SK-N-SH (cell line): ENCODE measurements at regions not wholly inside any gene's neighbourhood (a gene's known extent, or its start where the extent isn't known, plus 50 kb on each side); places are given as distances from the start of the nearest gene placed in this dataset.

Experiments
- CTCF ChIA-PET: fragments of 300-600, 350-600 bp; formaldehyde crosslinking; extraction: SDS; loops from one replicate; lab custom pipeline; 2021; lab: Yijun Ruan, JAX
- POLR2A ChIA-PET: fragments of 350-600 bp; sonication (Branson Sonifier 250); formaldehyde crosslinking; extraction: SDS; loops from one replicate; lab custom pipeline; 2020; ENCODE audit warnings: antibody characterized with exemption, inconsistent platforms; lab: Yijun Ruan, JAX
- DNase-seq: peaks from one replicate; pipeline ENCODE4 v3.0.0; 2012
- H2AFZ ChIP-seq: fragments of 200-600 bp; sonication (generic); 2 replicates; pipeline ENCODE4 v1.8.1; 2016; ENCODE audit warnings: antibody characterized with exemption, mild to moderate bottlenecking, low read depth
- H3F3A ChIP-seq: fragments of 200-600 bp; sonication (generic); replicated peaks from 2 replicates; pipeline ENCODE3; 2016; ENCODE audit warnings: antibody characterized with exemption, mild to moderate bottlenecking; ENCODE audit not compliant: insufficient read depth
- H3K27ac ChIP-seq, 2 experiments: fragments of 200-500 bp in 1 of 2; fragments of 200-600 bp in 1 of 2; sonication (Bioruptor generic) in 1 of 2; sonication (generic), shearing (Covaris generic) in 1 of 2; 2 replicates each; pipeline versions ENCODE4 v1.5.1 to v1.6.1; 2014 to 2016; ENCODE audit warnings: low read depth in 2 of 2, inconsistent platforms in 1 of 2, low read length in 1 of 2, mild to moderate bottlenecking in 1 of 2, mixed read lengths in 1 of 2
- H3K27me3 ChIP-seq: fragments of 200-600 bp; sonication (generic), shearing (Covaris generic); 2 replicates; pipeline ENCODE4 v1.6.1; 2016; ENCODE audit warnings: mixed run types; ENCODE audit not compliant: insufficient read depth
- H3K36me3 ChIP-seq, 2 experiments: fragments of 200-500 bp in 1 of 2; fragments of 200-600 bp in 1 of 2; sonication (Bioruptor generic) in 1 of 2; sonication (generic) in 1 of 2; replicated peaks in 1 of 2; 2 replicates each; pipeline versions ENCODE3 to v1.5.1; 2014 to 2016; ENCODE audit warnings: low read length in 1 of 2, mild to moderate bottlenecking in 1 of 2; ENCODE audit not compliant: insufficient read depth in 2 of 2, control insufficient read depth in 1 of 2
- H3K4me1 ChIP-seq, 2 experiments: fragments of 200-500 bp in 1 of 2; fragments of 200-600 bp in 1 of 2; sonication (Bioruptor generic) in 1 of 2; sonication (generic), shearing (Covaris generic) in 1 of 2; 2 replicates each; pipeline versions ENCODE4 v1.5.1 to v1.6.1; 2014 to 2016; ENCODE audit warnings: low read depth in 1 of 2, low read length in 1 of 2, mixed run types in 1 of 2; ENCODE audit not compliant: insufficient read depth in 2 of 2, control insufficient read depth in 1 of 2
- H3K4me2 ChIP-seq: fragments of 200-600 bp; sonication (generic), shearing (Covaris generic); 2 replicates; pipeline ENCODE4 v1.6.1; 2017; ENCODE audit warnings: mixed run types
- H3K4me3 ChIP-seq, 2 experiments: fragments of 200-500 bp in 1 of 2; fragments of 200-600 bp in 1 of 2; sonication (Bioruptor generic) in 1 of 2; sonication (generic), shearing (Covaris generic) in 1 of 2; 2 replicates each; pipeline versions ENCODE4 v1.5.1 to v1.8.1; 2014 to 2016; ENCODE audit warnings: low read depth in 2 of 2, inconsistent platforms in 1 of 2, low read length in 1 of 2, mild to moderate bottlenecking in 1 of 2, mixed read lengths in 1 of 2, moderate library complexity in 1 of 2
- H3K79me2 ChIP-seq: fragments of 200-600 bp; sonication (generic); 2 replicates; pipeline ENCODE4 v1.8.1; 2017; ENCODE audit warnings: mild to moderate bottlenecking; ENCODE audit not compliant: insufficient read depth
- H3K9ac ChIP-seq: fragments of 200-600 bp; sonication (generic); 2 replicates; pipeline ENCODE4 v1.6.1; 2017; ENCODE audit warnings: mixed run types
- H3K9me2 ChIP-seq: fragments of 200-600 bp; sonication (generic); 2 replicates; pipeline ENCODE4 v1.6.1; 2017; ENCODE audit warnings: mixed run types
- H3K9me3 ChIP-seq: fragments of 200-600 bp; sonication (generic); 2 replicates; pipeline ENCODE4 v1.6.1; 2017; ENCODE audit warnings: mixed run types, mild to moderate bottlenecking, moderate library complexity
- H4K20me1 ChIP-seq: fragments of 200-600 bp; sonication (generic); 2 replicates; pipeline ENCODE4 v1.6.1; 2017; ENCODE audit warnings: mild to moderate bottlenecking, mixed run types; ENCODE audit not compliant: insufficient read depth
- CHD2 ChIP-seq: fragments of 150-350 bp; IDR thresholded peaks from 2 replicates; pipeline ENCODE4 v1.6.1; 2018; ENCODE audit warnings: low read length; ENCODE audit not compliant: partially characterized antibody
- ELF1 ChIP-seq: IDR thresholded peaks from 2 replicates; pipeline ENCODE4 v1.4.0; 2012
- EP300 ChIP-seq, 2 experiments: IDR thresholded peaks; 2 replicates each; pipeline versions ENCODE4 v1.4.0 to v1.6.1; 2012; ENCODE audit warnings: borderline replicate concordance in 1 of 2, low read depth in 1 of 2, low read length in 1 of 2
- FOSL2 ChIP-seq: IDR thresholded peaks from 2 replicates; pipeline ENCODE4 v1.4.0; 2012; ENCODE audit warnings: low read depth, mild to moderate bottlenecking, moderate library complexity, borderline replicate concordance
- FOXJ3 ChIP-seq: sonication (generic); formaldehyde crosslinking; IDR thresholded peaks from 2 replicates; pipeline ENCODE4 v1.5.1; 2020; ENCODE audit warnings: mild to moderate bottlenecking, missing genetic modification reagents
- FOXM1 ChIP-seq: IDR thresholded peaks from 2 replicates; pipeline ENCODE4 v1.4.0; 2012; ENCODE audit warnings: low read depth, mild to moderate bottlenecking
- GABPA ChIP-seq: IDR thresholded peaks from 2 replicates; pipeline ENCODE4 v1.4.0; 2012; ENCODE audit warnings: low read depth, mild to moderate bottlenecking
- MXI1 ChIP-seq: IDR thresholded peaks from 2 replicates; pipeline ENCODE4 v1.6.1; 2012; ENCODE audit warnings: mild to moderate bottlenecking, low read depth, low read length, improper control_type of control experiment
- NRF1 ChIP-seq: IDR thresholded peaks from 2 replicates; pipeline ENCODE4 v1.6.1; 2012; ENCODE audit warnings: low read depth, mild to moderate bottlenecking, low read length
- POLR2AphosphoS5 ChIP-seq: IDR thresholded peaks from 2 replicates; pipeline ENCODE4 v1.6.1; 2012; ENCODE audit warnings: low read depth, low read length
- RAD21 ChIP-seq: IDR thresholded peaks from 2 replicates; pipeline ENCODE4 v1.6.1; 2012; ENCODE audit warnings: mild to moderate bottlenecking, low read length
- RFX5 ChIP-seq: IDR thresholded peaks from 2 replicates; pipeline ENCODE4 v1.6.1; 2012; ENCODE audit warnings: mild to moderate bottlenecking, improper control_type of control experiment, low read length
- RXRA ChIP-seq: IDR thresholded peaks from 2 replicates; pipeline ENCODE4 v1.4.0; 2012; ENCODE audit warnings: low read depth, mild to moderate bottlenecking, borderline replicate concordance
- SIN3A ChIP-seq: IDR thresholded peaks from 2 replicates; pipeline ENCODE4 v1.6.1; 2012; ENCODE audit warnings: low read depth, mild to moderate bottlenecking, low read length, moderate library complexity, borderline replicate concordance
- SMC3 ChIP-seq: IDR thresholded peaks from 2 replicates; pipeline ENCODE4 v1.6.1; 2012; ENCODE audit warnings: low read depth, low read length, improper control_type of control experiment
- TAF1 ChIP-seq: IDR thresholded peaks from 2 replicates; pipeline ENCODE4 v1.6.1; 2012; ENCODE audit warnings: low read depth, mild to moderate bottlenecking, low read length, moderate library complexity, borderline replicate concordance
- TCF12 ChIP-seq: IDR thresholded peaks from 2 replicates; pipeline ENCODE4 v1.4.0; 2012
- WGBS: methylation state at CpG from one replicate; pipeline ENCODE4 v1.1.6; 2017; ENCODE audit warnings: low lambda C conversion rate; 5-methylcytosine and 5-hydroxymethylcytosine counted together
- TF ChIP-seq, protein P1 (sequence below): IDR thresholded peaks from 2 replicates; pipeline ENCODE4; 2012
- TF ChIP-seq, protein P2 (sequence below): fragments of 150-350 bp; IDR thresholded peaks from 2 replicates; pipeline ENCODE4 v1.6.1; 2017; ENCODE audit warnings: antibody characterized with exemption, low read length, low read depth, borderline replicate concordance

DNA sequence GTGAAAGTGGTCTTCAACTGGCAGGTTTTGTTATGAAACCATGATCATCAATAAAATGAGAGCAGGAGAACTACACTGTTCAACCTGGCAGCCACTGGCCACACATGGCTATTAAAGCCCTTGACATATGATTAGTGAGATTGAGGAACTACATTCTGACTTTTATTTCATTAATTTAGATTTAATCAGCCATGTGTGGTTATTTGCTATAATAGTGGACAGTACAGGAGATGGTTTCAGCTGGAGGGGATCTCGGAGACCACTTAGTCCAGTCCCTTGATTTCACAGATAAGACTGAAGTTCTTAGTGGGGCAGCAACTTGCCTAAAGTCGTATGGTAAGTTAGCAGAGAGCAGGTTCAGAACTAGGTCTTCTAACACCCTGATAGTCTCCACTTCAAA is 111.7 kb upstream of the BMPER start (continued):
- TF ChIP-seq FOSL2: no peak
- peak; percentile 71 for TF ChIP-seq CHD2
- TF ChIP-seq SMC3: no peak; the same call in 1 of the 2 replicates
- no peak for TF ChIP-seq ELF1
- no peak for TF ChIP-seq GABPA
- TF ChIP-seq, protein P1, sequence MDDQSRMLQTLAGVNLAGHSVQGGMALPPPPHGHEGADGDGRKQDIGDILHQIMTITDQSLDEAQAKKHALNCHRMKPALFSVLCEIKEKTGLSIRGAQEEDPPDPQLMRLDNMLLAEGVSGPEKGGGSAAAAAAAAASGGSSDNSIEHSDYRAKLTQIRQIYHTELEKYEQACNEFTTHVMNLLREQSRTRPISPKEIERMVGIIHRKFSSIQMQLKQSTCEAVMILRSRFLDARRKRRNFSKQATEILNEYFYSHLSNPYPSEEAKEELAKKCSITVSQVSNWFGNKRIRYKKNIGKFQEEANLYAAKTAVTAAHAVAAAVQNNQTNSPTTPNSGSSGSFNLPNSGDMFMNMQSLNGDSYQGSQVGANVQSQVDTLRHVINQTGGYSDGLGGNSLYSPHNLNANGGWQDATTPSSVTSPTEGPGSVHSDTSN: no peak
- no peak for TF ChIP-seq FOXM1
- peak; percentile 16; the same call in 1 of the 2 replicates for TF ChIP-seq RAD21
- no peak for TF ChIP-seq POLR2AphosphoS5
- no peak for TF ChIP-seq RXRA

DNA sequence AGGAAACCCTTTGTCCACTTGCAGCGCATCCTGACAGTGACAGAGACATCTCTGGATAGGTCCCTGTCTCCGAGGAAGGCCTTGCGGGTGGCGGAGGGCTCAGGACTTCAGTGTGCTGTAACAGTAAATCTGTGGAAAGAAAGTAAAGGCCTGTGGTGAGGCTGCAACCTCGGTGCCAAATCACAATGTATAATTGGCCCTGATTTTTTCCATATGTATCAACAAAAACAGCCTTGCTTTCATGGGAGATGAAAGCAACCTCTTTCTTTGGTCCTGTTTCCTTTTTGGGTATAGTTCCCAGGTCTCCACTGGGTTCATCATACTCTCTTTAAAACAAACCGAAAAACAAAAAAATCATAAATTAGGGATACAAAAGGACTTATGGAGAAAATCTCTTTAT is 110.9 kb upstream of the BMPER start:
- Histone ChIP-seq H3K4me2 (no peak overlapping the region), H2AFZ (no peak overlapping the region), H4K20me1 (no peaks in the 10 kb centered on the region), H3K4me1 (peaks cover 4 to 27% of the 10 kb centered on the region in 2 experiments; a peak in 3 of 4 replicates), H3K36me3 (no peaks in the 10 kb centered on the region), H3K27ac (peak overlapping the region in 1 of 2 experiments; percentile 80; a peak in 1 of 4 replicates), H3K9ac (no peak overlapping the region), H3K9me3 (no peaks in the 10 kb centered on the region), H3K9me2 (no peaks in the 10 kb centered on the region), H3K4me3 (no peak overlapping the region), H3F3A (no peaks in the 10 kb centered on the region), H3K79me2 (no peaks in the 10 kb centered on the region), H3K27me3 (no peaks in the 10 kb centered on the region)
- CTCF ChIA-PET: interaction anchor here (1.8 kb wide), 1 partner anchor 14 kb away, joined by 6 read pairs; no protein-coding TSS in a partner anchor
- peak; percentile 41 for DNase-seq
- POLR2A ChIA-PET: no interaction called here
- TF ChIP-seq EP300 (IDR thresholded peaks at IDR 0.05; ENCODE audit: borderline replicate concordance in 1 of 2, low read depth in 1 of 2, low read length in 1 of 2): peak in 1 of 2 experiments; percentile 72; a peak in 2 of 4 replicates
- no peak for TF ChIP-seq NRF1
- peak; percentile 46; the same call in 1 of the 2 replicates for TF ChIP-seq TCF12
- no peak for TF ChIP-seq RFX5
- TF ChIP-seq SMC3: no peak
- no peak for TF ChIP-seq FOXJ3 (CRISPR knock-in tag)
- TF ChIP-seq SIN3A: no peak
- TF ChIP-seq TAF1: no peak
- peak; percentile 28; the same call in 1 of the 2 replicates for TF ChIP-seq RAD21
- peak; percentile 36 for TF ChIP-seq CHD2
- TF ChIP-seq, protein P2, sequence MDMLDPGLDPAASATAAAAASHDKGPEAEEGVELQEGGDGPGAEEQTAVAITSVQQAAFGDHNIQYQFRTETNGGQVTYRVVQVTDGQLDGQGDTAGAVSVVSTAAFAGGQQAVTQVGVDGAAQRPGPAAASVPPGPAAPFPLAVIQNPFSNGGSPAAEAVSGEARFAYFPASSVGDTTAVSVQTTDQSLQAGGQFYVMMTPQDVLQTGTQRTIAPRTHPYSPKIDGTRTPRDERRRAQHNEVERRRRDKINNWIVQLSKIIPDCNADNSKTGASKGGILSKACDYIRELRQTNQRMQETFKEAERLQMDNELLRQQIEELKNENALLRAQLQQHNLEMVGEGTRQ: no peak
- no peak for TF ChIP-seq GABPA
- TF ChIP-seq MXI1: peak; percentile 28; the same call in 1 of the 2 replicates
- no peak for TF ChIP-seq FOSL2
- WGBS: 60% methylated on average over 6 of the region's 6 CpGs
